Uterus (tissue), 3 donors: ENCODE measurements at regions not wholly inside any gene's neighbourhood (a gene's known extent, or its start where the extent isn't known, plus 50 kb on each side); places are given as distances from the start of the nearest gene placed in this dataset.

ENCODE experiments used
- DNase-seq, 2 donors: peaks; one replicate each; pipeline ENCODE4 v3.0.0-alpha.2; 2019 to 2020
- H3K27ac ChIP-seq, 2 donors: fragments of 200-600 bp; sonication (generic); 1 replicate in 1 of 2; 2 replicates in 1 of 2; pipeline ENCODE4 v1.5.1; 2016 to 2018
- H3K27me3 ChIP-seq, 2 donors: fragments of 200-600 bp; sonication (generic); one replicate each; pipeline ENCODE4 v1.5.1; 2018 to 2019; ENCODE audit warnings: control low read depth in 1 of 2
- H3K36me3 ChIP-seq, 2 donors: fragments of 200-600 bp; sonication (generic); one replicate each; pipeline ENCODE4 v1.5.1; 2019; ENCODE audit warnings: control low read depth in 1 of 2
- H3K4me1 ChIP-seq, 2 donors: fragments of 200-600 bp; sonication (generic); one replicate each; pipeline ENCODE4 v1.5.1; 2018 to 2019; ENCODE audit warnings: control low read depth in 1 of 2
- H3K4me3 ChIP-seq, 2 donors: fragments of 200-600 bp; sonication (generic); 1 replicate in 1 of 2; 2 replicates in 1 of 2; pipeline ENCODE4 v1.5.1; 2018 to 2019; ENCODE audit warnings: mild to moderate bottlenecking in 1 of 2
- H3K9me3 ChIP-seq, 2 donors: fragments of 200-600 bp; sonication (generic); one replicate each; pipeline ENCODE4 v1.5.1; 2019; ENCODE audit warnings: control low read depth in 1 of 2
- POLR2A ChIP-seq, 2 donors: fragments of 450-650 bp; IDR thresholded peaks; one replicate each; pipeline ENCODE4 v1.6.1; 2016; ENCODE audit warnings: antibody characterized with exemption in 2 of 2, mild to moderate bottlenecking in 1 of 2, moderate library complexity in 1 of 2
- intact Hi-C: fragments of 100-400 bp; cut with DNase I; formaldehyde crosslinking; loops from one replicate; pipeline ENCODE4 v1.15.1; 2023; ENCODE audit warnings: low total_unique reads
- TF ChIP-seq, protein P1 (sequence below), 4 experiments: fragments of 200-600 bp in 2 of 4; fragments of 450-650 bp in 2 of 4; sonication (generic) in 2 of 4; IDR thresholded peaks; one replicate each; pipeline ENCODE4 v1.5.1; 2016 to 2019; ENCODE audit warnings: antibody characterized with exemption in 4 of 4, mild to moderate bottlenecking in 2 of 4, moderate library complexity in 1 of 4
- donor health status: DM: yes; HTN: yes; CAD: no.

DNA sequence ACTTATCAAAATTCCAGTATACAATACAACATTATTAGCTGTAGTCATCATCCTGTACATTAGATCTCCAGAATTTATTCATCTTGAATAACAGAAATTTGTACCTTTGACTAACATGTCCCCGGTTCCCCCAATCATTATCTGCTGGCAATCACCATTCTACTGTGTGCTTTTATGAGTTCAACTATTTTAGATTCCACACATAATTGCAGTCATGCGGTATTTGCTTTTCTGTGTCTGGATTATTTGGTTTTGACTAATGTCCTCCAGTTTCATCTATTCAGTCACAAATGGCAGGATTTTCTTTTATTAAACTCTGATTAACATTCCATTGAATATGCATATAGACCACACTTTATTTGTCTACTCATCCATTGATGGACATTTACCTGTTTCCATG is 530.7 kb upstream of the SLITRK1 start:
- intact Hi-C loops, result no loop called here
- DNase-seq, result no peak

DNA sequence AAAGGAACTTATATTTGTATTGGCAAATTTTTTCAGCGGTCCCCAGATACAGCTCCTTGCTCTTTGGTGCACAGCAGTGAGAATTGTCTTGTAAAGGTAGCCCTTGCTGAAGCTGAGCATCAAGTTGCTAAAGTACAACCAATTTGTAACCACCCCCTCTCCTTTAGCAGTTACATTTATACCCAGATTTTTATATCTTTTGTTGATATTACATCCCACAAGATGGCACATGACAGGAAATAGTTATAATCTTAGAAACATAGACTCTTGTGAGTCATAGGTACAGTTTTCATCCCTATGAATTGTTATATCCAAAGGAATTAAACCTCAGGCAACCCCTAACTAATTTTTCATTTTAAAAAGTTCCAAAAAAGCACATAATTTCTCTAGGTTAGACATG is 523.0 kb upstream of the SLITRK1 start:
- intact Hi-C loops, result no loop called here
- TF ChIP-seq, protein P1, sequence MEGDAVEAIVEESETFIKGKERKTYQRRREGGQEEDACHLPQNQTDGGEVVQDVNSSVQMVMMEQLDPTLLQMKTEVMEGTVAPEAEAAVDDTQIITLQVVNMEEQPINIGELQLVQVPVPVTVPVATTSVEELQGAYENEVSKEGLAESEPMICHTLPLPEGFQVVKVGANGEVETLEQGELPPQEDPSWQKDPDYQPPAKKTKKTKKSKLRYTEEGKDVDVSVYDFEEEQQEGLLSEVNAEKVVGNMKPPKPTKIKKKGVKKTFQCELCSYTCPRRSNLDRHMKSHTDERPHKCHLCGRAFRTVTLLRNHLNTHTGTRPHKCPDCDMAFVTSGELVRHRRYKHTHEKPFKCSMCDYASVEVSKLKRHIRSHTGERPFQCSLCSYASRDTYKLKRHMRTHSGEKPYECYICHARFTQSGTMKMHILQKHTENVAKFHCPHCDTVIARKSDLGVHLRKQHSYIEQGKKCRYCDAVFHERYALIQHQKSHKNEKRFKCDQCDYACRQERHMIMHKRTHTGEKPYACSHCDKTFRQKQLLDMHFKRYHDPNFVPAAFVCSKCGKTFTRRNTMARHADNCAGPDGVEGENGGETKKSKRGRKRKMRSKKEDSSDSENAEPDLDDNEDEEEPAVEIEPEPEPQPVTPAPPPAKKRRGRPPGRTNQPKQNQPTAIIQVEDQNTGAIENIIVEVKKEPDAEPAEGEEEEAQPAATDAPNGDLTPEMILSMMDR (IDR thresholded peaks at IDR 0.05), result no peak
- no peak for TF ChIP-seq POLR2A (IDR thresholded peaks at IDR 0.05)

More for the DNA sequence above, 530.7 kb upstream of the SLITRK1 start:
- H3K4me1 ChIP-seq, result no peaks in the 10 kb centered on the region
- H3K9me3 ChIP-seq, result no peaks in the 10 kb centered on the region
- no peak overlapping the region for H3K4me3 ChIP-seq
- no peak overlapping the region for H3K27ac ChIP-seq
- H3K27me3 ChIP-seq, result no peaks in the 10 kb centered on the region
- TF ChIP-seq POLR2A (IDR thresholded peaks at IDR 0.05), result no peak
- TF ChIP-seq, protein P1 (IDR thresholded peaks at IDR 0.05), result no peak
- H3K36me3 ChIP-seq, result no peaks in the 10 kb centered on the region

DNA sequence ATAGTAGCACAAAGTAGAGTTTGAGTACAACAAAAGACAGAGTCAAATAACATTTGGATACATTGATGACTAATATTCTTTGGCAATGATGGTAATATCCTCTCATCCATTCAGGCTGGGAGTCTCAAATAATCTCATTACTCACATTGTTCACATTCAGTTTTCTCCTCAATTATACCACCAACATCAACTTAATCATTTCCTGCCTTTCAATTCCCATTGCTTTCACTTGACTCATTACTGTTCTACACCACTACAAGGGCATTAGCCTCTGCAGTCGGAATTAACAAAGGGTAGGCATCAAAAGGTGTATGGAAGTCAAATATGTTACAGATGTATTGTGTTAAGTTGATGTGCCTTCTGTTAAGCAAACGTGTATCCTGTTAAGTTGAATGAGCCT is 518.4 kb upstream of the SLITRK1 start:
- no peak overlapping the region for H3K4me3 ChIP-seq
- H3K36me3 ChIP-seq, result no peaks in the 10 kb centered on the region
- no peaks in the 10 kb centered on the region for H3K4me1 ChIP-seq
- H3K27me3 ChIP-seq, result no peaks in the 10 kb centered on the region
- no peaks in the 10 kb centered on the region for H3K9me3 ChIP-seq
- intact Hi-C loops, result no loop called here
- H3K27ac ChIP-seq, result no peak overlapping the region
- TF ChIP-seq, protein P1 (IDR thresholded peaks at IDR 0.05), result no peak
- no peak for TF ChIP-seq POLR2A (IDR thresholded peaks at IDR 0.05)
- no peak for DNase-seq

More for the DNA sequence above, 523.0 kb upstream of the SLITRK1 start:
- no peak for DNase-seq
- Histone ChIP-seq H3K4me1 (no peaks in the 10 kb centered on the region), H3K27me3 (no peaks in the 10 kb centered on the region), H3K27ac (no peak overlapping the region), H3K9me3 (no peaks in the 10 kb centered on the region), H3K36me3 (no peaks in the 10 kb centered on the region), H3K4me3 (no peak overlapping the region)

DNA sequence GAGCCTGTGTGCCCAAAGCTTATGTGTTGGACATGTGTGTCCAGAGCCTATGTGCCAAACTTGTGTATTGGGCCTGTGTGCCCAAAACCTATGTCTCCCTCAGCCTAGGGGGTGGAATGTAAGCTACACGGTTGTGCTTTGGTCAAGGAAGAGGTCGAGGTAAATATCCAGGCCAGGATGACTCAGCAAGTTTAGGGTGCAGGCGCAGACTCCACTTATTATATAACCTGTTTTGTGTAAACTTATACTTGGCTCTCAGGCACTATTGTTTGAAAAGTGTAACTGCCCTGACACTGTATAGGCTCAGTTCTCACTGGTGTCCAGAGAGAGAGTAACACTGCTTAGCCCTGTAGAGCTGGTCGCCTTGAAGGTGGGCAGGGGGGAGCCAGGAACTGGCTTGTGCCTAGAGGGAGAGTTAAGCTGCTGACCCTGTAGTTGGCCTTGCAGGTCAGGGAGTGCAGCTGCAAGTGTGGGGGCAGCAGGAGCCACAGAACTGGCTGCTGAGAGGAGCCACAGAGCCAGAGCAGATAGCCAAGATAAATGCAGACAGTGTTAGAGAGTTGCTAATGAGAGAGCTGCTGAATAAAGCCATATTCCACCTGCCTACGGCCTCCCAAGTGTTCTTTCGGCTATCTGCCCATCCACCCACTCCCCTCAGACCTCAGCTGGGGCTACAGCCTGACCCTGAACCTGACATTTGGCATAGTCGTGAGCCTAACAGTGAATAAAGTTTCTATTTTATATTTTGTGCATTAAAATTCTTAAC is 517.2 kb upstream of the SLITRK1 start:
- no peaks in the 10 kb centered on the region for H3K36me3 ChIP-seq
- no peaks in the 10 kb centered on the region for H3K27me3 ChIP-seq
- H3K4me1 ChIP-seq, result no peaks in the 10 kb centered on the region
- no peaks in the 10 kb centered on the region for H3K9me3 ChIP-seq
- H3K4me3 ChIP-seq, result no peak overlapping the region
- DNase-seq, result no peak
- TF ChIP-seq, protein P1 (IDR thresholded peaks at IDR 0.05), result no peak
- TF ChIP-seq POLR2A (IDR thresholded peaks at IDR 0.05), result no peak
- intact Hi-C loops, result no loop called here
- no peak overlapping the region for H3K27ac ChIP-seq

DNA sequence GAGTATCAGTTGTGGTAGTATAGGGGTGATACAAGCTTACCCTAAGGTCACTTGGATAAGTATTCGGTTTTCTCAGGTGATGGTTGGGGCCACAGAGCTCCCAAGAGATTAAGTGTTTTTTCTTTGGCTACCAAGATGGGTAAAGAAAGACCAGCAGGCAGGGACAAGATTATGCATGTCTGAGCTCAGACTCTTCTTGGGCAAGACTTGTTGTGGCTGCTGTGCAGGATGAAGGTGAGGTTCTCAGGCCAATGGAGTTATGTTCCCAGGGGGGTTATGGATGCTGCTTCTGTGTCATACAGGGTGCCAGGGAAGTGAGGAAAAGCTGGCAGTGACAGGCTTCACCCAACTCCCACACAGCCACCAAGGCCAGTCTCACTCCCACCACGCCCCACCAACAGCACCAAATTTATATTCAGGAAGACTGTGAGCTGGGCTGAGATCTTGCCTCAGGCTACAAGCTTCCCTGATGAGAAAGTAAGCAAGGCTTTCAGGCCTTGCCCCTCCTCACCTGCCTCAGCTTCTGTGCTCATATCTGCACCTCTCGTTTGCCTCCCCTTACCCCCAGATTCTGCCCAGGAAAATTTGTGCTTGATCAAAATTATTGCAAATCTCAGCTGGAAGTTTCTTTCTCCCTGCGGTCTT is 511.8 kb upstream of the SLITRK1 start:
- no peak for TF ChIP-seq POLR2A (IDR thresholded peaks at IDR 0.05)
- TF ChIP-seq, protein P1 (IDR thresholded peaks at IDR 0.05), result no peak

More for the DNA sequence above, 511.8 kb upstream of the SLITRK1 start:
- no peak for DNase-seq
- H3K4me1 ChIP-seq, result no peaks in the 10 kb centered on the region
- intact Hi-C loops, result no loop called here
- no peak overlapping the region for H3K4me3 ChIP-seq
- H3K36me3 ChIP-seq, result no peaks in the 10 kb centered on the region
- H3K27ac ChIP-seq, result no peak overlapping the region
- H3K27me3 ChIP-seq, result no peaks in the 10 kb centered on the region
- no peaks in the 10 kb centered on the region for H3K9me3 ChIP-seq
